C1 segment of cervical spinal cord (tissue), 14 donors: ENCODE measurements at regions not wholly inside any gene's neighbourhood (a gene's known extent, or its start where the extent isn't known, plus 50 kb on each side); places are given as distances from the start of the nearest gene placed in this dataset.
"Not testable (repeated sequence)": the region's sequence is repeated elsewhere in the genome, so short reads cannot be mapped to it uniquely, and the experiment has no call there.

Source experiments
- DNase-seq, 14 donors: peaks; one replicate each; lab custom pipeline; 2025; lab: John Stamatoyannopoulos, UW

- DNase-seq, result no peak
Measured at GRCh38 chr3:144737281-144737680, 765.7 kb downstream of the DIPK2A start.

DNA sequence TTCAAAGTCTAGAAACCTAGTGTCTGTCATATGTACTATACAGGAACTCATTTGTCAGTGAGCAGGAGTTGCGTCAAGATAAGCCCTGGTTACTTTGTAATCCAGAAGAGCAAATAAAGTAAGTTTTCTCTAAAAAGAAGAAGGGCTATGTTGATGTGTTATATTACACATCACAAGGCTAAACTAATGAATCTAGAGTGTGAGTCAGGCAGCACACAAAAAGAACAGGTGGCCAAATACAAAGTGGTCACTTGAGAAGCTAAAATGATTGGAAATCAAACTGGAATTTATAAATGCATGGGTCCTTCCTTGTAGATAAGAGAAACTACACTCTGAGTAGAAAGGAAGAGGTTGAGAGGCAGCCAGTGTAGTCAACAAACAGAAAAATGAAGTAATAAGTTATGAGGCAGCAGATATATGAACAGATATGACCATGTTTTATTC, 771.6 kb downstream of the DIPK2A start:
- no peak for DNase-seq

DNA sequence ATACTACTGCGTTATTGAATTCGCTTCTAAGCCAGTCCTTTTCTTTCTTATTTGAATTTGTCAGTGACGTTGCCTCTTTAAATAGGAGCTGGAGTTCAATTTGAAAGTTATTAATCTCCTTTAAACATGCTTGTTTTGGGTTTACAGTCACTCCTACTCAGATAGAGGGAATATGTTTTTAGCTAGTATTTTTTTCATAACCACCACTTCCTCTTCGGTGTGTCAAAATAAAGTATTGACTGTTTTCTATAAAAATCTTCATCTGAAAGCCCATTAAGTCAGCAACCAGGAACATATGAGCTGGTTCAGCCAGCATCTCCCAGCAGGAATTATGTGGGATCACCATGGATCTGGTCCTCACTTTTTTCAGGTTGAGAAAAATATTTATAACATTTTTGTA, 772.9 kb downstream of the DIPK2A start:
- DNase-seq, result no peak

DNA sequence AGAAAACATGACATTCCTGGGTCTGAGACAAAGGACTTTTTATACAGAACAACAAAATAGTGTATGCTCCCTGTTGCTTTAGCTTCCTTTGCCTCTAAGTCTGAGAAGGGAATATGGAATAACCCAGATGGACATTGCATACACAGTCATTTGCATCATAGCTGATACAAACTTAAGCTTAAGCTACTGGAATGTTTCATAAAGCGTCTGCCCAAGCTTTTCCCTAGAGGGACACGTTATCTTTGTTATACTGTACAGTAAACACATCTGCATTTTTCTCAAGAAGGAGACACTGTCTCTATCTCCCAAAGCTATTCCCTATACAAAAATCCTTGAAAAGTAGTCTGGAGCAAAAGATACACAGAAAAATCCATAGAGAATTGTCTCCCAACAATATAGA, 775.0 kb downstream of the DIPK2A start:
- peak in 1 of 14 donors; percentile 9 for DNase-seq

GRCh38 chr3:144749536-144750253, 778.1 kb downstream of the DIPK2A start:
- DNase-seq, result not testable (repeated sequence)

GRCh38 chr3:144754076-144754783, 782.6 kb downstream of the DIPK2A start:
- DNase-seq, result no peak

- no peak for DNase-seq
Measured at GRCh38 chr3:144756704-144757440, 785.2 kb downstream of the DIPK2A start.

DNA sequence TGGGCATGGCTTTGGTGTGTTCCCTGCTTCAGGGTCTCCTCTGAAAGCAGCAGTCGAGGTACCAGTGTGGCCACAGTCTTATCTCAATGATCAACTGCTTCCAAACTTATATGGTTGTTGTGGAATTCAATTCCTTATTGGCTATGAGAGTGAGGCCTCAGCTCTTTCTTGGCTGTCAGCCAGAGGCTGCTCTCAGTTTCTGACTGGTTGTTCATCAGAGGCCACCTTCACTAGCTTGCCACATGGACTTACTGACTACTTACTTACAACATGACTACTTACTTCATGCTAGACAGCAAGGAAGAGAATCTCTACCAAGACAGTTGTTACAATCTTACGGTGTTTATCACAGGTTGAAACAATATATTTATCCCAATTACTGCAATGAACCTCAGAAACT, 789.2 kb downstream of the DIPK2A start:
- DNase-seq, result no peak

DNA sequence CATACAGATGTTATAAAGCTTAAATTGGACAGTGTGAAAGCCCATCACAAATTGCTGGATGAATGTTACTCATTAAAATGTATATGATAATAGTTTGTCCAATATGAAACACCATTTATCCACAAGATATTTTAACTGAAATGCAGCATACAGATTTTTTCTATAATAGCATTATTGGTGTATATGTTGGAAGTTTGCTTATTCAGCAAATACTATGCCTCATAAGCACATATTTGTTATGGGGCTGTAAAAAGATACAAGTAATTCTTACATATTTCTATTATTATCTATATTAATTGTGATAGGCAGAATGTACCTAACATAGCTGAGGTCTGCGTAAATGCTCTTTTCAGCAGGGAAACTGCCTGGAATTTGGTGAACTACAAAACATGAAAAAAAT, 790.5 kb downstream of the DIPK2A start:
- no peak for DNase-seq

DNA sequence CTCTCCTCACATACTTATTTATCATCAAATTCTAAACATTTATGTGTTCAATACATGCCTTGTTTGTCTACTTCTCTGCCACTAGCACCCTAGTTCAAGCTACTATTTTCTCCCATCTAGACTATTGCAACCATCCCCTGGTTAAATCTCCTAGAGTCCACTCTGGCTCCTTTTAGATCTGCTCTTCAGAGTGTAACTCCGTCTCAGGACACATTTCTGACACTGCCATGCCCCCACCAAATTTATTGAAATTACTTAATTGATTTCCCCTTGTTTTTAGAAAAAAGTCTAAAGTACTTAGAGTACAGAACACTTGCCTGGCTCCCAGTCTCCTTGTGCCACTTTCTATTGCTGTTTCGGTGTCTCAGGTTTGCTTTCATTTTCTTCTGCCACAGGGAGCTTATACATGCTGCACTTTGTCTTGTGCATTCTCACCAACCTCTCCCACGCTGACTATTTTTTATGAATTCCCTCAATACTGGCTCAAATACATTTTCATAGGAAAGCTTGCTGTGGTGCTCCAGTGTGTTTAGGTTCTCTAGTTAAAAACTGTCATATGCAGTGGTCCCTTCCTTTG, 792.3 kb downstream of the DIPK2A start:
- DNase-seq, result peak in 1 of 14 donors; percentile 50

- peak in 1 of 14 donors; percentile 68 for DNase-seq
Measured at GRCh38 chr3:144770281-144770680, 798.7 kb downstream of the DIPK2A start.

DNA sequence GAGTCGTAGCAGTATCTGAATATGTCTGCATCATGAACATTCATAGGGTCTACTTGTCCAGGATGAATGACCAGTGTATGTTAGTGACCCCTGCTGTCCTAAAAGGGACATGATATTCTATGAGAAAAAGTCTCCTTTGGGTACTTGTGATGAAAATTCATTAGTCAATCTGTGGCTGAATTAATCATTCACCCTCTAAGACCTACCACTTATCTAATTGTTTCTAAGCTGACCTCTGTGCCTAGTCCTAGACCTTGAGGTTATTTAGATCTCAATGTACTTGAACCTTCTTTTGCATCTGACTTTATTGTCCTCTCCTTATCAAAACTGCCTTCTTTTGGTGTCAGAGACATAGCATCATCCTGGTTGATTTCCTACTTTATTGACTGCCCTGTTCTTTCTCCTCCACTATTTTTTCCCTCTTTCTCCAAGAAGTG, 799.3 kb downstream of the DIPK2A start:
- peak in 2 of 14 donors; percentile 15 to 69 for DNase-seq

- DNase-seq, result no peak
Measured at GRCh38 chr3:144771381-144771870, 799.8 kb downstream of the DIPK2A start.

DNA sequence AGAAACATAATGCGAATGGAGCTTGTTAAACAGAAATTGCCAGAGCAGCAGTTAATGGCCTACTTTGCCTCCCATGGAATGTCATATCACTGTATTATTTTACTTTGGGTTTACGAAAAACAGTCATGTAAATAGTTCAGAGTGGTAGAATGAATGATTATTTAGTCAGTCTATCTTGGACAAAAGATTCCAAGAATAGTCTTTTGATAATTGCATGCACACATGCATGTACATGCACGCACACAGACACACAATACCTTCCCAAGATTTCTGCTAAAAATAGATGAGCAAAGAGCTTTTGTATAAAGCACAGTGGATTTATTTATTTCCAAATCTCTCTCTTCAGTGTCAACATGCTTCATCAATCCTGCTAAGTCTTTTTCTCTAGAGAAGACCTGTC, 800.7 kb downstream of the DIPK2A start:
- DNase-seq, result no peak

GRCh38 chr3:144773350-144773749, 801.7 kb downstream of the DIPK2A start:
- DNase-seq, result no peak

DNA sequence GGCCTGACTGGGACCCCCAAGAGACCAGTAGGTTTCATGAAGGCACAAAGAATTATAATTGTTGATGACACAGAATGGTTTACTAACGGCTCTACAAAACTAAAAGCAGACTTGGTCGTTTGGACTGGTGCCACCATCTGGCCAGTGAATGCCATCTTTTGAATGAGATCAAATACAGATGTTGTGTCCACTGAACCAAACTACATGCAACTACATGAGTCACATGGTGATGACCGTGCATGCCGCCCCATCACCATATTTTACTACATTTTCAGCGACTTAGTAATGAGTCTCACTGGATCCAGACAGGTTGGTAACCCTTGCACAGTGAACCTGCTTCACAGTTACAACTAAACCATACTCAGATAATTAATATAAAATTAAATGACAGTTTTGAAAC, 803.3 kb downstream of the DIPK2A start:
- no peak for DNase-seq

GRCh38 chr3:144775551-144775950, 803.9 kb downstream of the DIPK2A start:
- DNase-seq, result no peak

GRCh38 chr3:144777906-144778305, 806.3 kb downstream of the DIPK2A start:
- DNase-seq, result no peak

GRCh38 chr3:144791034-144791433, 819.4 kb downstream of the DIPK2A start:
- DNase-seq, result no peak

GRCh38 chr3:144801890-144802289, 830.3 kb downstream of the DIPK2A start:
- no peak for DNase-seq

- DNase-seq, result no peak
Measured at GRCh38 chr3:144809380-144809779, 837.8 kb downstream of the DIPK2A start.

DNA sequence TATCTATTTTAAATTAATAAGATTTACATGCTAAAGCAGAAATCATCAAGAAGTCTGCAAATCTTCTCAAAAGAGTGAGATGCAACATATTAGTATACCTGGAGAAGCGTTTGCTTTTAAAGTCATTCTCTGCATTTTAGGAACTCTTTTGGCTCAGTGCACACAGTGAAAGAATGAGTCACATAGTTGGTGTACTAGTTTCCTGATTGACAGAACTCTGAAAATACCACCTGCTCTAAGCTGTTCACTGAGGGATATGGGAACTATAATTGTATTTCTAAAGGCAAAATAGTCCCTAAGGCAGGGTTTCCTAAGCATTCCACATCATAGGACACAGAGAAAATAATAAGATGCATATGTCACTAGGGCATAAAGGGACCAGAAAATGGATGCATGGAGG, 838.5 kb downstream of the DIPK2A start:
- DNase-seq, result no peak
